A549 (cell line): ENCODE measurements at regions not wholly inside any gene's neighbourhood (a gene's known extent, or its start where the extent isn't known, plus 50 kb on each side); places are given as distances from the start of the nearest gene placed in this dataset.

Experiments used
- ATAC-seq, 2 experiments: fragments of 200-7000 bp in 1 of 2; fragments of >200 bp in 1 of 2; cut with Nextera tagmentation in 1 of 2; cut with Tn5 transposase in 1 of 2; 3 replicates each; pipeline versions ENCODE4 v1.8.0 to v1.9.1; 2018 to 2020; ENCODE audit warnings: mild to moderate bottlenecking in 1 of 2, moderate library complexity in 1 of 2
- CTCF ChIA-PET: fragments of 300-600 bp; sonication (Branson Sonifier 250); formaldehyde crosslinking; extraction: SDS; loops from one replicate; lab custom pipeline; 2021; ENCODE audit warnings: antibody characterized with exemption, inconsistent platforms; lab: Yijun Ruan, JAX
- POLR2A ChIA-PET: fragments of 350-600 bp; formaldehyde crosslinking; extraction: SDS; loops from one replicate; lab custom pipeline; 2021; ENCODE audit warnings: antibody characterized with exemption, inconsistent platforms; lab: Yijun Ruan, JAX
- DNase-seq, 2 experiments: peaks; one replicate each; pipeline versions ENCODE4 v3.0.0 to v3.0.0-alpha.2; 2011 to 2016; ENCODE audit warnings: low read depth in 1 of 2, low spot score in 1 of 2
- FAIRE-seq: peaks from 2 replicates; lab custom pipeline; 2011; peaks lifted over from hg19 to GRCh38; lab: Jason Lieb, UNC
- H3K27ac ChIP-seq, 2 experiments: fragments of >200 bp; sonication (Bioruptor Twin); formaldehyde crosslinking; 3 replicates each; pipeline ENCODE4 v1.5.1; 2016 to 2017
- H3K4me1 ChIP-seq: fragments of >200 bp; sonication (Bioruptor Twin); formaldehyde crosslinking; 3 replicates; pipeline ENCODE4 v1.6.1; 2016
- H3K4me2 ChIP-seq: fragments of >200 bp; sonication (Bioruptor Twin); formaldehyde crosslinking; 3 replicates; pipeline ENCODE4 v1.6.1; 2016
- H3K4me3 ChIP-seq: fragments of >200 bp; sonication (Bioruptor Twin); formaldehyde crosslinking; 3 replicates; pipeline ENCODE4 v1.5.1; 2016
- H3K9me3 ChIP-seq: fragments of >200 bp; sonication (Bioruptor Twin); formaldehyde crosslinking; 3 replicates; pipeline ENCODE4 v1.6.1; 2016
- BHLHE40 ChIP-seq: IDR thresholded peaks from 2 replicates; pipeline ENCODE4 v1.6.1; 2012; ENCODE audit warnings: low read depth, low read length, inconsistent platforms
- CBX2 ChIP-seq: fragments of 200-600 bp; sonication (generic); IDR thresholded peaks from 2 replicates; pipeline ENCODE4 v1.6.1; 2016; ENCODE audit warnings: low read depth, mild to moderate bottlenecking, borderline replicate concordance
- EHMT2 ChIP-seq: fragments of 200-600 bp; sonication (generic); IDR thresholded peaks from 2 replicates; pipeline ENCODE4 v1.6.1; 2016; ENCODE audit warnings: antibody characterized with exemption, low read depth, mild to moderate bottlenecking, moderate library complexity
- EP300 ChIP-seq, 2 experiments: fragments of >200 bp; sonication (Bioruptor Twin); formaldehyde crosslinking; IDR thresholded peaks; 2 replicates in 1 of 2; 3 replicates in 1 of 2; pipeline ENCODE4 v1.6.1; 2016 to 2017
- FOSL2 ChIP-seq, 2 experiments: fragments of 450-650 bp in 1 of 2; fragments of >200 bp in 1 of 2; sonication (Bioruptor Twin) in 1 of 2; formaldehyde crosslinking; IDR thresholded peaks; 2 replicates each; pipeline versions ENCODE4 v1.5.0 to v1.6.1; 2016 to 2020; ENCODE audit warnings: mild to moderate bottlenecking in 1 of 2, moderate library complexity in 1 of 2
- FOXS1 ChIP-seq: fragments of 250-450 bp; sonication (Bioruptor Pico); IDR thresholded peaks from 2 replicates; pipeline ENCODE4 v1.5.0; 2020; ENCODE audit warnings: mild to moderate bottlenecking, moderate library complexity
- GATA3 ChIP-seq: IDR thresholded peaks from 2 replicates; pipeline ENCODE4 v1.6.1; 2012; ENCODE audit warnings: borderline replicate concordance
- HEYL ChIP-seq: fragments of 250-450 bp; sonication (Bioruptor Pico); IDR thresholded peaks from 2 replicates; pipeline ENCODE4 v1.8.0; 2021; ENCODE audit warnings: mild to moderate bottlenecking, moderate library complexity
- HOXB5 ChIP-seq: fragments of 250-450 bp; sonication (Bioruptor Pico); IDR thresholded peaks from 2 replicates; pipeline ENCODE4 v1.5.0; 2020; ENCODE audit warnings: mild to moderate bottlenecking, moderate library complexity
- JUN ChIP-seq, 2 experiments: fragments of >200 bp; sonication (Bioruptor Twin); formaldehyde crosslinking; IDR thresholded peaks; 2 replicates in 1 of 2; 3 replicates in 1 of 2; pipeline ENCODE4 v1.6.1; 2016 to 2017
- KDM1A ChIP-seq: fragments of 200-600 bp; sonication (generic); IDR thresholded peaks from 2 replicates; pipeline ENCODE4 v1.6.1; 2016; ENCODE audit warnings: low read depth, mild to moderate bottlenecking
- KDM5A ChIP-seq: fragments of 200-600 bp; sonication (generic); IDR thresholded peaks from 2 replicates; pipeline ENCODE4 v1.6.1; 2016; ENCODE audit warnings: antibody characterized with exemption, mild to moderate bottlenecking
- MAFK ChIP-seq: fragments of 450-650 bp; IDR thresholded peaks from 2 replicates; pipeline ENCODE4 v1.6.1; 2014; ENCODE audit not compliant: partially characterized antibody
- NR3C1 ChIP-seq: fragments of >200 bp; sonication (Bioruptor Twin); formaldehyde crosslinking; IDR thresholded peaks from 3 replicates; pipeline ENCODE4 v1.6.1; 2017
- POLR2A ChIP-seq: IDR thresholded peaks from 2 replicates; pipeline ENCODE4 v1.6.1; 2012; ENCODE audit warnings: mild to moderate bottlenecking, low read length
- POLR2AphosphoS2 ChIP-seq: conservative IDR thresholded peaks from 2 replicates; pipeline ENCODE4 v1.6.1; 2012; ENCODE audit warnings: low read length, improper control_type of control experiment, inconsistent platforms
- RAD21 ChIP-seq, 2 experiments: fragments of >200 bp in 1 of 2; sonication (Bioruptor Twin) in 1 of 2; formaldehyde crosslinking in 1 of 2; IDR thresholded peaks in 1 of 2; conservative IDR thresholded peaks in 1 of 2; 2 replicates in 1 of 2; 3 replicates in 1 of 2; pipeline ENCODE4 v1.6.1; 2012 to 2018; ENCODE audit warnings: inconsistent platforms in 1 of 2
- RARB ChIP-seq: fragments of 250-450 bp; sonication (Bioruptor Pico); IDR thresholded peaks from 2 replicates; pipeline ENCODE4 v1.8.0; 2021; ENCODE audit warnings: mild to moderate bottlenecking, moderate library complexity
- RCOR1 ChIP-seq: fragments of 150-350 bp; IDR thresholded peaks from 2 replicates; pipeline ENCODE4 v1.6.1; 2014; ENCODE audit warnings: antibody characterized with exemption, low read length, low read depth
- RNF2 ChIP-seq: fragments of 200-600 bp; sonication (generic); IDR thresholded peaks from 2 replicates; pipeline ENCODE4 v1.6.1; 2016; ENCODE audit warnings: low read depth, mild to moderate bottlenecking, antibody characterized with exemption, moderate library complexity, borderline replicate concordance
- SMC3 ChIP-seq: fragments of >200 bp; sonication (Bioruptor Twin); formaldehyde crosslinking; IDR thresholded peaks from 3 replicates; pipeline ENCODE4 v1.6.1; 2018; ENCODE audit warnings: inconsistent platforms
- TFCP2L1 ChIP-seq: fragments of 250-450 bp; sonication (Bioruptor Pico); IDR thresholded peaks from 2 replicates; pipeline ENCODE4 v1.5.0; 2021; ENCODE audit warnings: mild to moderate bottlenecking
- ZC3H11A ChIP-seq: fragments of 450-650 bp; IDR thresholded peaks from 2 replicates; pipeline ENCODE4 v1.6.1; 2014; ENCODE audit warnings: antibody characterized with exemption, mild to moderate bottlenecking
- ZNF302 ChIP-seq: fragments of 250-450 bp; sonication (Bioruptor Pico); IDR thresholded peaks from 2 replicates; pipeline ENCODE4 v1.9.0; 2021; ENCODE audit warnings: inconsistent platforms, mild to moderate bottlenecking, moderate library complexity
- ZSCAN20 ChIP-seq: fragments of 250-450 bp; sonication (Bioruptor Pico); IDR thresholded peaks from 2 replicates; pipeline ENCODE4 v1.8.0; 2022; ENCODE audit warnings: mild to moderate bottlenecking, moderate library complexity
- WGBS: methylation state at CpG from one replicate; pipeline ENCODE4 v1.1.6; 2017; ENCODE audit errors: missing lambda C conversion rate; 5-methylcytosine and 5-hydroxymethylcytosine counted together
- TF ChIP-seq, protein P1 (sequence below): fragments of 250-450 bp; sonication (Bioruptor Pico); IDR thresholded peaks from 2 replicates; pipeline ENCODE4 v1.5.0; 2020; ENCODE audit warnings: low read depth, mild to moderate bottlenecking, moderate library complexity
- TF ChIP-seq, protein P2 (sequence below): fragments of >200 bp; sonication (Bioruptor Twin); formaldehyde crosslinking; IDR thresholded peaks from 2 replicates; pipeline ENCODE4 v1.6.1; 2016

DNA sequence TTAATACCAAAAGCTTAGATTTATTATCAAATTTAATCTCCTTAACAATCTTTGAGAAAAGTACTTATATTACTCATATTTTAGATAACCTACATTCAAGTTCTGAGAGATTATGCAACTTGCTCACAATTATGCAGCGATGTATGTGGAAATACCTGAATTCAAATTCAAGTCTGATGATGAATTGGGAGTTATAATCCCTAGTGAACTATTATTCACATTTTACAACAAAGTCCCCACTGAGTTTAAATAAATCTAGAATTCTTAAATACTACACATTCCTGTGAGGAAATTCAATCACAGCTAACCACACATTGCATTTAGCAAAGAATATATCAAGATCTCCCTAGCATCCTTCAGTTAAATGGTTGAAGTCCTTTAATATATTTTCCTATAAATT, 278.4 kb downstream of the NOL4 start:
- WGBS: 22% methylated on average over 1 of the region's 1 CpG
- no peak overlapping the region for H3K4me3 ChIP-seq
- FAIRE-seq (no peak), ATAC-seq (no peak), DNase-seq (no peak)
- H3K9me3 ChIP-seq: no peaks in the 10 kb centered on the region
- no peak overlapping the region for H3K4me2 ChIP-seq
- no peak overlapping the region for H3K27ac ChIP-seq
- H3K4me1 ChIP-seq: no peaks in the 10 kb centered on the region
- ChIA-PET CTCF (no interaction called here), POLR2A (no interaction called here)
- TF ChIP-seq KDM1A (no peak), ZC3H11A (no peak), JUN (IDR thresholded peaks at IDR 0.05) (no peak), KDM5A (no peak), RARB (CRISPR knock-in tag) (no peak), HOXB5 (no peak), FOSL2 (IDR thresholded peaks at IDR 0.05) (no peak), FOSL2 (CRISPR knock-in tag; IDR thresholded peaks at IDR 0.05) (no peak), SMC3 (no peak), POLR2AphosphoS2 (no peak), CBX2 (no peak)
- TF ChIP-seq, protein P1, sequence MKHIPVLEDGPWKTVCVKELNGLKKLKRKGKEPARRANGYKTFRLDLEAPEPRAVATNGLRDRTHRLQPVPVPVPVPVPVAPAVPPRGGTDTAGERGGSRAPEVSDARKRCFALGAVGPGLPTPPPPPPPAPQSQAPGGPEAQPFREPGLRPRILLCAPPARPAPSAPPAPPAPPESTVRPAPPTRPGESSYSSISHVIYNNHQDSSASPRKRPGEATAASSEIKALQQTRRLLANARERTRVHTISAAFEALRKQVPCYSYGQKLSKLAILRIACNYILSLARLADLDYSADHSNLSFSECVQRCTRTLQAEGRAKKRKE (CRISPR knock-in tag): no peak

DNA sequence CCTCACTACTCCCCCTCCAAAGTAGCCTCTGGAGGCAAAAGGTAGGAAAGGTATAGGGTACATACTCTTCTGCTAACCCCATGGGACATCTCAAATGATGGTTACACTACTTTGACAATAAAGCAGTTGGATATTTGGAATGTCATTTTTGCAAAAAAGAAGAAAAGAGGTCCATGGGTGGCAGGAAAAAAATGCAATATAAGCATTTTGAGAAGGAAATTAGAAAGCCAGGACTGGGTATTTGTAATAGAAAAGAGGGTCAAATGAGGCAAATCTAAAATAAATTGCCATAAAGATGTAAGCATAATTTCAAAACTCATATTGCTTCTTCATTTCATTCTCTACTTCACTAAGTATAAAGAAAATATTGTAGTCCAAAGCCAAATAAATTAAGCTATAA, 280.2 kb downstream of the NOL4 start:
- FAIRE-seq (no peak), ATAC-seq (no peak), DNase-seq (no peak)
- H3K9me3 ChIP-seq: no peaks in the 10 kb centered on the region
- TF ChIP-seq TFCP2L1 (CRISPR knock-in tag) (no peak), MAFK (peak; percentile 53)
- H3K4me1 ChIP-seq: no peaks in the 10 kb centered on the region
- H3K27ac ChIP-seq: no peak overlapping the region
- H3K4me3 ChIP-seq: no peak overlapping the region
- ChIA-PET CTCF (no interaction called here), POLR2A (no interaction called here)
- H3K4me2 ChIP-seq: no peak overlapping the region

DNA sequence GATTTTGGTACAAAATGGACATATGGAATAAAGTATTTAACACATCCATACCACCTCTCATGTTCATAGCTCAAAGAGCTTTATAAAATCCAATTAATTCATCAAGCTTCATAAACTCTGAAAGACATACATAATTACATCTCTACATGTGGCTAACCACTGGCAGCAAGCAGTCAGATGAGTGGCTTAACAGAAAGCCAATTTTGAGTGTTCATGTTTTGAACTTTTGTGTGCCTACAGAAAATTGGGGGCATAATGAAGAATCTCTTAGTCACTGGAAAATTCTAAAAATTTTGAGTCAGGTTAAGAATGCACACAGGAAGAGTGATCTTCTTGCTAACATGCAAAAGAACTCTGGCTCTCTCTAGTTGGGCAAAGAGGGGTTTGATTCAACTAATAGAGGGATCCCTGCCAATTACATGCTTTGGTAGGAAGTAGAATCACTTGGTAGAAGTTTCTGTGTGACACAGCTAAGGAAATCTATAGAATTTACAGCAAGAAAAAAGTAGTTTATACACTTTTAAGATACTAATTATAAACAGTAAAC, 287.4 kb downstream of the NOL4 start:
- POLR2A ChIA-PET: no interaction called here
- no peak overlapping the region for H3K27ac ChIP-seq
- ATAC-seq: no peak
- FAIRE-seq: no peak
- no peaks in the 10 kb centered on the region for H3K9me3 ChIP-seq
- DNase-seq: no peak
- CTCF ChIA-PET: no interaction called here
- H3K4me3 ChIP-seq: no peak overlapping the region
- TF ChIP-seq RAD21 (conservative IDR thresholded peaks at IDR 0.05 in 1 of 2, IDR thresholded peaks at IDR 0.05 in 1 of 2): no peak
- no peak overlapping the region for H3K4me2 ChIP-seq
- no peaks in the 10 kb centered on the region for H3K4me1 ChIP-seq

DNA sequence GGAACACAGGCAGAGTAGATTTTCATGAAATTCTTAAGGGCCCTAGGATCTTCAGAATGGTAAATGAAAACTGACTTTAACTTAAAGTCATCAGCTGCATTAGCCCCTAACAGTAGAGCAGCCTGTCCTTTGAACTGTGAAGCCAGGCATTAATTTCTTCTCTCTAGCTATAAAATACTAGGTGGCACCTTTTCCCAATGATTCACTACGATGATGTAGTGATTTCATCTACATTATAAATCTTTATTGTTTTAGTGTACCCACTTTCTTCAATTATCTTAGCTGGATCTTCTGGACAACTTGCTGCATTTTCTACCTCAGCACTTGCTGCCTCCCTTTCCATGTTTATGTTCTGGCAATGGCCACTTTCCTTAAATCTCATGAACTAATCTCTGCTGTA, 290.5 kb downstream of the NOL4 start:
- Histone ChIP-seq H3K9me3 (no peaks in the 10 kb centered on the region), H3K4me3 (no peak overlapping the region), H3K4me1 (no peaks in the 10 kb centered on the region), H3K4me2 (no peak overlapping the region), H3K27ac (no peak overlapping the region)
- no peak for FAIRE-seq
- WGBS: 0% methylated on average over 1 of the region's 1 CpG
- no peak for DNase-seq
- ChIA-PET POLR2A (no interaction called here), CTCF (interaction anchor here (0.6 kb wide), 1 partner anchor 184 kb away, joined by 3 read pairs; no protein-coding TSS in a partner anchor)
- no peak for ATAC-seq
- TF ChIP-seq EHMT2: no peak
- TF ChIP-seq RCOR1: no peak
- no peak for TF ChIP-seq BHLHE40
- TF ChIP-seq SMC3: no peak
- no peak for TF ChIP-seq FOSL2 (IDR thresholded peaks at IDR 0.05)
- no peak for TF ChIP-seq FOSL2 (CRISPR knock-in tag; IDR thresholded peaks at IDR 0.05)
- no peak for TF ChIP-seq EP300 (IDR thresholded peaks at IDR 0.05)
- TF ChIP-seq NR3C1: no peak
- no peak for TF ChIP-seq GATA3
- TF ChIP-seq, protein P2, sequence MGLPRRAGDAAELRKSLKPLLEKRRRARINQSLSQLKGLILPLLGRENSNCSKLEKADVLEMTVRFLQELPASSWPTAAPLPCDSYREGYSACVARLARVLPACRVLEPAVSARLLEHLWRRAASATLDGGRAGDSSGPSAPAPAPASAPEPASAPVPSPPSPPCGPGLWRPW: no peak
- TF ChIP-seq POLR2A: no peak
- no peak for TF ChIP-seq FOXS1 (CRISPR knock-in tag)
- TF ChIP-seq HEYL: no peak
- no peak for TF ChIP-seq ZNF302 (CRISPR knock-in tag)
- no peak for TF ChIP-seq RNF2
- no peak for TF ChIP-seq ZC3H11A
- TF ChIP-seq ZSCAN20: no peak
